Stimulated activated CD4-positive, alpha-beta T cell treated with anti-CD3 and anti-CD28 coated beads, TNF-alpha, amount 100 ng/mL, for 4 hours (primary cell): ENCODE measurements at regions not wholly inside any gene's neighbourhood (a gene's known extent, or its start where the extent isn't known, plus 50 kb on each side); places are given as distances from the start of the nearest gene placed in this dataset.
"Not testable (repeated sequence)": the region's sequence is repeated elsewhere in the genome, so short reads cannot be mapped to it uniquely, and the experiment has no call there.

Source experiments
- DNase-seq, 3 experiments: peaks; one replicate each; pipeline ENCODE4 v3.0.0-alpha.2; 2020; ENCODE audit warnings: low read depth in 3 of 3

DNA sequence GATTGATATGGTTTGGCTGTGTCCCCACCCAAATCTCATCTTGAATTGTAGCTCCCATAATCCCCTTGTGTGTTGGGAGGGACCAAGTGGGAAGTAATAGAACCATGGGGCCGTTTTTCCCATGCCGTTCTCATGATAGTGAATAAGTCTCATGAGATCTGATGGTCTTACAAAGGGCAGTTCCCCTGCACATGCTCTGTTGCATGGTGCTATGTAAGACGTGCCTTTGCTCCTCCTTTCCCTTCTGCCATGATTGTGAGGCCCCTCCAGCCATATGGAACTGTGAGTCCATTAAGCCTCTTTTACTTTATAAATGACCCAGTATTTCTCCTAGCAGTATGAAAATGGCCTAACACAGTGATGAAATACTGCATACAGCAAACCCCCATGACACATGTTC lies 84.8 kb upstream of the SELENOP start:
- DNase-seq: no peak

- DNase-seq: no peak
Observed at GRCh38 chr5:42894057-42894456, 82.4 kb upstream of the SELENOP start.

DNA sequence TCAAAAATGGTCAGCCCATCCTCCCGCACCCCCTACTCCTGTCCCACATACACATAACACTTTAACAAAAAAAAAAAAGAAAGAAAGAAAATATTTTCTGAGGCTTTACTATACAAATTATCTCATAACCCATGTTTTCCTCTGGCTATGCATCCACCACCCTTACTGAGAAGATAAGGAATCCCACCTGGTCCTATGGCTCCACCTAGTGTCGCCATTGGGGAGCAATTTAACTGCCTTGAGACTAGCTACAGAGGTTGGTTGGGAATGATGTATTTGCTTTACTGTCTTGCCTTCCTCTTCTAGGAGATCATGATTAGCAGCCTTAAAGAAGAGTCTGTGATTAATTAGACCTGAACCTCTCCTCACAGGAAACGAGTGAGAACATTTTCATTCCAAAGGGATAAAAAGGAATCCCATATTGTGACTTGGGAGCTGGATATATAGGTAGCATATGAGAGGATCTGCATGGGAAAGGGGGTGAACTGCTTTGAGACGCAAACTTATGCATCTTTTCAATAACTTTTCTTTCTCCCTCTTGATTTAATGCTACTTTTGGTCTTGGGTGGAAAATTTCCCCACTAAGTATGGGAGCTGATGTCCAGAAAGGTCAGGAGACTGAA lies 77.7 kb upstream of the SELENOP start:
- DNase-seq: peak in 2 of 3 experiments; percentile 26 to 28

GRCh38 chr5:42888771-42889170 lies 77.1 kb upstream of the SELENOP start:
- DNase-seq: no peak

DNA sequence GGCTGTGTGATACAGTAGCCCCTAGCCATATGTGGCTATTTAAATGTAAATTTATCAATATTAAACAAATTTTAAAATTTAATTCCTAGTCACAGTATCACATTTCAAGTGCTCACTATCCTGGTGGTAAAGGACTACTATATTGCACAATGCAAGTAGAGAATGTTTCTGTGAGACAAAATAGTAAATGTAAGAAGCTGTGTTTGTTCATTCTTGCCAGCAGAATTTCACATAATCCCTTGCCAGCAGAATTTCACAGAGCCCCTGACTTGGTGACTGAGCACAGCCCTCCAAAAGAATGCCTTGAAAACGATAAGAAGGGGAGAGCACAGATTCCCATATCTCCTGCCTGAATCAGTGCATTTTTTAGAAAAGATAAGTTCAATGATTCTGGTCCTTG lies 75.9 kb upstream of the SELENOP start:
- DNase-seq: no peak

DNA sequence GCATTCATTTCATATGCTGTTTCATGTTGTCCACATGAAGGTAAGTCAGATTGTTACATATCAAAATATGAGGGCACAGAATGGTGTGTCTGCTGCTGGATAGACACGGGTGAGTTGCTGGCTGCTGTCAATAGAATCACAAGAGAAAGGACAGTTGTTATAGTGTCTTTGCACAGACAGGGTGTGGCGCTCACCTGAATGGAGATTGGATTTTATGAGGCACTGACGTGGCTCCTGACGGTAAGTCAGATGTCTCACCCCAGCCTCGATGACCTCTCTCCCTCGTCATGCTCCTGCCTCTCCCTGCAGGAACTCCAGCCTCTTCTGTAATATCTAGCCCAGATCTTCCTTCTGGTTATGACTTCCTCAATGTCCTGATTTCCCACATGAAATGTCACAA lies 75.4 kb upstream of the SELENOP start:
- no peak for DNase-seq

DNA sequence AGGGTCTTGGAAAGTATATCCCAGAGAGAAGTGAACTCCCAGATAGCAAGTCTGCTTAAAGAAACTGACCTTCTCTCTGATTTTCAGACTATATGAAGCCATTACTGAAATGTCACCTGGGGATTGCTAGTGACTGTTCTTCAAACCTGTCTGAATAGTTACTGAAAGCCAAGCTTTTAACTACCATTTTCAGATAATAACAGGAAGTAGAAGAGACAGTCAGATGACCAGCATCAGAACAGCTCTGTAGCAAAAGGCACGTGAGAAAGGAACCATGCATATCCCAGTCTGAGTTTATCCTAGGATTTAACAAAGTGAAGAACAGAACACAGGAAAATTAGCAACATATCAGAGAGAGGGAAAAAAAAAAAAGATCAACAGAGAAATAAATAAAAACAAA lies 74.9 kb upstream of the SELENOP start:
- DNase-seq: no peak

GRCh38 chr5:42884326-42884725 lies 72.6 kb upstream of the SELENOP start:
- DNase-seq: no peak

DNA sequence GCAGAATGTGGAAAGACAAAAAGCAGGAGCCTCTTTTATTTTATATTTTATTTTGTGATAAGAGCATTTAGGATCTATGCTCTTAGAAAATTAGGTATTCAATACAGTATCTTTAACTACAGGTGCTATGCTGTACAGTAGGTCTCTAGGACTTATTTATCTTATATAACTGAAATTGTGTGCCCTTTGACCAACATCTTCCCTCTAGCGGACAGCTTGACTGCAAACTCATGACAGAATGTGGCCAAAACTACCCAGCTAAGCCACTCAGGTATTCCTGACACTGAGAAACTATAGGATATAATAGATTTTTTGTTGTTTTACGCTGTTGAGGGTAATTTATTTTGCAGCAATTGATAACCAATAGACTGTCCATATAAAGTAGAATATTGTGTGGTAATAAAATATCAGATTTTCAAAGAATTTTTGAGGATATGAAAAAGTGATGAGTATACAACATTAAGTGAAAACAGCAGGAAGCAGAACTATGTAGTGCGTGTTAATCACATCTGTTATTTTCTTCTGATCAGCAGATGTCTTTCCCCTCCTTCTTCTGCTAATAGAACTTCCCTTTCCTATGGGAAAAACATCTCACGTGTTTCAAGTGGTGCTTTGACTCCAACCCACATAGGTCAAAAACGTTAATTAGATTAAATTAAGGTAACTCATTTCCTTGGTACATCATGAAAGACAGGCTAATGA lies 69.9 kb upstream of the SELENOP start:
- DNase-seq: no peak

DNA sequence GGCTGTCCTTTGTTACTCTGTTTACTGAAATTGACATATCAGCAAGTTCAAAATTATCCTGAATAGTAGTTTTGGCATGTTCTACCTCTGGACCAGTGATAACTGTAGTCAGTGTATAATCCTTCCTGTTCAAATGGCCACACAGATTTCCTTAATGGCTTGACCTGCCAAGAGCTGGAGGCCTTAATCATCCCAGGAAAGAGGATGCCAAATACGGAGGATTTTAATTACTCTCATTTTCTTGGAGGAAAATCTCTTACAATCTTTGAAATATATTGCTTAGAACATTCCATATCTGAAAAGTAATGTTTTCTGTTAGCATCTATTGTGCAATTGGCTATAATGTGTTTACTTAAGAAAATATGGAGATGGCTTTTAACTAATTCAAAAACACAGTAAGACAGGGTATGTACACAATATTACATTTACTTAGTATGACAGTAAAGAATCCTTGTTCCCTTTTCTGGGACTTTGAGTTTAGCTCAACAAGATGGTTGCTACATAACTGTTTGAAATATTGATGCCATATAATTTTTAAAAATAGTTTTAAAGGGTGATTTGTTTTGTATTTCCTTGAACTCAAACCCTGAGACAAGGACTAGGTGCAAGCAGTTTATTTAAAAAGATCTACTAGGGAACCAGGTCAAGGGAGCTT lies 68.9 kb upstream of the SELENOP start:
- no peak for DNase-seq

GRCh38 chr5:42879291-42879690 lies 67.6 kb upstream of the SELENOP start:
- no peak for DNase-seq

- no peak for DNase-seq
Observed at GRCh38 chr5:42878550-42878949, 66.9 kb upstream of the SELENOP start.

DNA sequence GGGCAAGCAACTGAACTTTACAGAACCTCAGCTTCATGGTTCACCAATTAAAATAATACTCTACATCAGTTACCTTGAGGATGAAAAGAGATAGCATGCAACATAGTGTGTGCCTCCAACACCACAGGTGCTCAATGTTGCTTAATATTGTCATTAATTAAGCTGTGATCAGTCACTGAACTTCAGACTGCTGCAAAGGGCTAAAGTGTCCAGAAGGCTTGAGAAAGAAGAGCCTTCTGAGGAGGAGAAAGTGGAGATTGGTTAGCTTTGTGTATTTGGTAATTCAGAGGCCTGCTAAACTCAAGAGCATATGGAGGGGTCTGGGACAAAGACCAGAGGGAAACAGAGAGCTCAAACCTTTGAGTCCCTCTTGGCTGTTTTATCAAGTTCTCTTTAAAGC lies 66.3 kb upstream of the SELENOP start:
- no peak for DNase-seq

DNA sequence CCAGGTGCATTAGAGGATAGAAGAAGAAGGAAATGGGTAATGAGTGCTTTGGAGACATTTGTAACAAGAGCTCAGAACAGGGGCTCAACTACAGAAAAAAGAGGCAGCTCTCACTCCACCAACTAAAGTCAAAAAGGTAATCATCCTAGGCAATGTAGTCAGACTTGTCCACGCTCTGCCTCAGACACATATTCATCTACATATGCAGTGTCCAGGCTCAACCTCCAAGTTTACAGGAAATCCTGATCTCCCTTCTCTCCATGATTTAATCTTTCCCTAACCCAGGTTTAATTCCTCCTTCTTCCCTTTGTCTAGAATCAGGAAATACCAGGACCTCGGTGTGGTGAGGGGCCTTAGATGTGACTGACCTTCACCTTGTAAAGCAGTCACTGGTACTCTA lies 65.7 kb upstream of the SELENOP start:
- DNase-seq: no peak

- no peak for DNase-seq
Observed at GRCh38 chr5:42876375-42876844, 64.7 kb upstream of the SELENOP start.

- no peak for DNase-seq
Observed at GRCh38 chr5:42875785-42876374, 64.2 kb upstream of the SELENOP start.

GRCh38 chr5:42875211-42875610 lies 63.5 kb upstream of the SELENOP start:
- DNase-seq: no peak

GRCh38 chr5:42874621-42875198 lies 63.0 kb upstream of the SELENOP start:
- no peak for DNase-seq

DNA sequence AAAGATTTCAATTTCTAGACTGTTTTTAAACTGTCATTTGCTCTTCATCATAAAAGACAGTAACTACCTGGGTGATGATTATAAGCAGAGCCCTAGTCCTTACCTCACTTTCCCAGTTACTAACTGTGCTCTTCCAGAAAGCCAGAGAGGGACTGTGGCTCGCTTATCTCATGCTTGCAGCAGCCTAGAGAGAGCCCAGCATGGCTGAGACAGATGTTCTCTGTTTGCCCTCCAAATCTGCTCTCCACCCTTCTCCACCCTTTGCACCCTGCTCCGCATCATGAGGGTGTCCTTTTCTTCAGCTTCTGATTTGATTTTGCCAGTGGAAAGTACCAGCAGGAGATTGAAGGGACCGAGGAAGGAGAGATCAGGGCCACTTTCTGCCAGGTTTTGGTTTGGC lies 61.2 kb upstream of the SELENOP start:
- DNase-seq: no peak

GRCh38 chr5:42870882-42871418 lies 59.3 kb upstream of the SELENOP start:
- DNase-seq: no peak

- DNase-seq: not testable (repeated sequence)
Observed at GRCh38 chr5:42868417-42868816, 56.7 kb upstream of the SELENOP start.

- not testable (repeated sequence) for DNase-seq
Observed at GRCh38 chr5:42864749-42865148, 53.1 kb upstream of the SELENOP start.
